ENCODE measurements at regions not wholly inside any gene's neighbourhood (a gene's known extent, or its start where the extent isn't known, plus 50 kb on each side); places are given as distances from the start of the nearest gene placed in this dataset.

DNA sequence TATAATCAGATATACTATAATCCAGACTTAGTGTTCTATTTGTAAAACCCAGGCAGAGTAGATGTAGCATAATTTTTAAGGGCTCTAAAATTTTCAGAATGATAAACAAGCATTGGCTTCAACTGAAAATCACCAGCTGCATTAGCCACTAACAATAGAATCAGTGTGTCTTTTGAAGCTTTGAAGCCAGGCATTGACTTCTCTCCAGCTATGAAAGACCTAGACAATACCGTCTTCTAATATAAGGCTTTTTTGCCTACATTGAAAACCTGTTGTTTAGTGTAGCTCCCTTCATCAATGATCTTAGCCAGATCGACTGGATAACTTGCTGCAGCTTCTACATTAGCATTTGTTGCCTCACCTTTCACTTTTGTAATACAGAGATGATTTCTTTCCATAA lies 1877.3 kb upstream of the ACO1 start (continued):
- TF ChIP-seq CBX5 (IDR thresholded peaks at IDR 0.05; ENCODE audit: low read depth, low read length): no peak
- TF ChIP-seq TAF7 (optimal IDR thresholded peaks at IDR 0.05; ENCODE audit: borderline replicate concordance, low read depth, low read length): no peak
- no peak for TF ChIP-seq SIX5 (IDR thresholded peaks at IDR 0.05; ENCODE audit: low read depth, low read length)
- TF ChIP-seq GABPA (IDR thresholded peaks at IDR 0.05; ENCODE audit: borderline replicate concordance, insufficient read depth, low read length): no peak
- no peak for TF ChIP-seq HDAC6 (IDR thresholded peaks at IDR 0.05; ENCODE audit: low read depth, low read length)
- TF ChIP-seq TAF1 (IDR thresholded peaks at IDR 0.05; ENCODE audit: low read depth, low read length): no peak
- no peak for TF ChIP-seq RBBP5 (IDR thresholded peaks at IDR 0.05; ENCODE audit: borderline replicate concordance, low read depth, low read length)
- TF ChIP-seq, protein P1, sequence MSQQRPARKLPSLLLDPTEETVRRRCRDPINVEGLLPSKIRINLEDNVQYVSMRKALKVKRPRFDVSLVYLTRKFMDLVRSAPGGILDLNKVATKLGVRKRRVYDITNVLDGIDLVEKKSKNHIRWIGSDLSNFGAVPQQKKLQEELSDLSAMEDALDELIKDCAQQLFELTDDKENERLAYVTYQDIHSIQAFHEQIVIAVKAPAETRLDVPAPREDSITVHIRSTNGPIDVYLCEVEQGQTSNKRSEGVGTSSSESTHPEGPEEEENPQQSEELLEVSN (IDR thresholded peaks at IDR 0.05): no peak
- TF ChIP-seq SUZ12 (IDR thresholded peaks at IDR 0.05; ENCODE audit: low read length): no peak
